Spinal cord (tissue), 9 donors: ENCODE measurements at regions not wholly inside any gene's neighbourhood (a gene's known extent, or its start where the extent isn't known, plus 50 kb on each side); places are given as distances from the start of the nearest gene placed in this dataset.
A peak's percentile ranks its signal among the peaks of the same experiment; 100 is the strongest.
"Not testable (repeated sequence)": the region's sequence is repeated elsewhere in the genome, so short reads cannot be mapped to it uniquely, and the experiment has no call there.

Experiments used
- DNase-seq, 6 donors: peaks; one replicate each; pipeline versions ENCODE4 v3.0.0 to v3.0.0-alpha.2; 2013 to 2015; ENCODE audit warnings: low spot score in 6 of 6, low read depth in 4 of 6
- H3K27ac ChIP-seq: one replicate; pipeline ENCODE4 v1.5.1; 2013; ENCODE audit warnings: low read depth, low read length, control low read depth
- H3K27me3 ChIP-seq: one replicate; pipeline ENCODE4 v1.6.1; 2013; ENCODE audit warnings: low read length; ENCODE audit not compliant: control insufficient read depth, insufficient read depth
- H3K36me3 ChIP-seq: one replicate; pipeline ENCODE4 v1.6.1; 2013; ENCODE audit warnings: low read length; ENCODE audit not compliant: control insufficient read depth, insufficient read depth
- H3K4me1 ChIP-seq: one replicate; pipeline ENCODE4 v1.6.1; 2013; ENCODE audit warnings: low read length; ENCODE audit not compliant: control insufficient read depth, insufficient read depth
- H3K4me3 ChIP-seq: one replicate; pipeline ENCODE4 v1.5.1; 2013; ENCODE audit warnings: low read depth, low read length, control low read depth
- H3K9me3 ChIP-seq: one replicate; pipeline ENCODE4 v1.6.1; 2013; ENCODE audit warnings: low read length; ENCODE audit not compliant: control insufficient read depth, insufficient read depth
- WGBS: methylation state at CpG from one replicate; pipeline ENCODE4 v1.1.5; 2013; ENCODE audit warnings: missing lambda C conversion rate; ENCODE audit not compliant: insufficient coverage; 5-methylcytosine and 5-hydroxymethylcytosine counted together
- donor health status: healthy.

DNA sequence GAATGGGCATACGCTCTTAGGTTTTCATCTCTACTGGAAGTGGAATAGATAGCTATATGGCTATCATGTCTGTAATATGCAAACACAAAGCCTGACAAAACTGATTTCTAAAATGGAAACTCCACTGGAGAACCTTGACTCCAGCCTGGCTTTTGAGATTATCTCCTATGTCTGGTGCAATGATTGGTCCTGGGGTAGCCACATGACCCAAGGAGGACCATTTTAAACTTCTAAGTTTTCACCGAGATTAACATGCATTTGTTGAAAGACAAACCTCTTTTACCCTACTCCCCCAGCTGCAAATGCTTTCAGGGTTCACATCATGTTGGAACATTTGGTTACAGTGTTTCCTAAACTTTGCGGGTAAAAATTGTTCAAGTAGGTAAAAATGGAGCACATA is 124.6 kb downstream of the CCDC74A start:
- not testable (repeated sequence) for DNase-seq, H3K36me3 ChIP-seq, H3K27ac ChIP-seq, H3K4me1 ChIP-seq, H3K27me3 ChIP-seq, H3K4me3 ChIP-seq, H3K9me3 ChIP-seq
- no CpG with 5 or more reads among the region's 3 CpGs for WGBS

DNA sequence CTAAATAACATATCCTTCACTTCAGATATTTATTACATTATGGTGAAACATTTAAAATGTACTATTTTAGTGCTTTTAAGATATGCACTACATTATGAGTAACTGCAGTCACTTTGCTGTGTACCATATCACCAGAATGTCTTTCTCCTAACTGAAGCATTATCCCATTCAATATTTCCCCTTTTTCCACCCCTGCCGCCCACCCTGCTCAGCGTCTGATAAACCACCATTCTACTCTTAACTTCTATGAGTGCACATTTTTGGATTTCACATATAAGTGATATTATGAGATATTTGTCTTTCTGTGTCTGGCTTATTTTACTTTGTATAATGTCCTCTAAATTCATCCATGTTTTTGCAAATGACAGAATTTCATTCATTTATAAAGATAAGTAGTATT is 126.4 kb downstream of the CCDC74A start:
- not testable (repeated sequence) for H3K4me1 ChIP-seq, H3K4me3 ChIP-seq, H3K27me3 ChIP-seq, H3K36me3 ChIP-seq, H3K9me3 ChIP-seq, H3K27ac ChIP-seq, DNase-seq
- WGBS = no CpG with 5 or more reads among the region's 2 CpGs

DNA sequence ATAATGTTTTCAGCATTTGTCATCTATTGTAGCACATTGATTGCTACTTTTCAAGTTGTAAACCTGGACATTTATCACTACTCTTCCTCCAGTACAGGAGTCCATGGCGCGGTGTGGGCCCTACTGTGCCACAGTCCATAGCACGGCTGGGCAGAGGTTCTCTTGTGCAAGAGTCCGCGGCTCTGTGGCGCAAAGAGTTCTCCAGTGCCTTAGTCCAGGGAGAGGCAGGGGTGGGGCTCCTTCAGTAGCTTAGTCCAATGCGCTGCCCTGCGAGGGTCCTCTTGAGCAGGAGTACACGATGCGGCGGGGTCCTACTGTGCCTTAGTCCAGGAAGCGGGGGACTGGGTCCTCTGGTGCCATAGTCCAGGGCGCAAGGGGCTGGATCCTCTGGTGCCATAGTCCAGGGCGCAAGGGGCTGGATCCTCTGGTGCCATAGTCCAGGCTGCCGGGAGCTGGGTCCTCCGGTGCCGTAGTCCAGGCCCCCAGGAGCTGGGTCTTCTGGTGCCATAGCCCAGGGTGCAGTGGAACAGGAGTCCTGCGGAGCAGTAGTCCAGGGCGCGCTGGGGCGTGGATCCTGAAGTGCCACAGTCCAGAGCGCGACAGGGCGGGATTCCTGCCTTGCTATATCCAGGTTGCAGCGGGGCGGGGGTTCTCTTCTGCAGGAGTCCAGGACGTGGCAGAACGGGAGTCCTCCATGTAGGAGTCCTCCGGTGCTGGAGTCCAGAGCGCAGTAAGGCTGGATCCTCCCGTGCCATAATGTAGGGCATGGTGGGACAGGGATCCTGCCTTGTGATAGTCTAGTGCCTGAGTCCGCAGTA is 129.3 kb downstream of the CCDC74A start:
- Histone ChIP-seq H3K36me3 (no peaks in the 10 kb centered on the region), H3K4me1 (no peaks in the 10 kb centered on the region), H3K4me3 (no peak overlapping the region), H3K27ac (no peak overlapping the region), H3K9me3 (no peaks in the 10 kb centered on the region), H3K27me3 (no peaks in the 10 kb centered on the region)
- 95% methylated on average over 32 of the region's 32 CpGs for WGBS
- no peak for DNase-seq

DNA sequence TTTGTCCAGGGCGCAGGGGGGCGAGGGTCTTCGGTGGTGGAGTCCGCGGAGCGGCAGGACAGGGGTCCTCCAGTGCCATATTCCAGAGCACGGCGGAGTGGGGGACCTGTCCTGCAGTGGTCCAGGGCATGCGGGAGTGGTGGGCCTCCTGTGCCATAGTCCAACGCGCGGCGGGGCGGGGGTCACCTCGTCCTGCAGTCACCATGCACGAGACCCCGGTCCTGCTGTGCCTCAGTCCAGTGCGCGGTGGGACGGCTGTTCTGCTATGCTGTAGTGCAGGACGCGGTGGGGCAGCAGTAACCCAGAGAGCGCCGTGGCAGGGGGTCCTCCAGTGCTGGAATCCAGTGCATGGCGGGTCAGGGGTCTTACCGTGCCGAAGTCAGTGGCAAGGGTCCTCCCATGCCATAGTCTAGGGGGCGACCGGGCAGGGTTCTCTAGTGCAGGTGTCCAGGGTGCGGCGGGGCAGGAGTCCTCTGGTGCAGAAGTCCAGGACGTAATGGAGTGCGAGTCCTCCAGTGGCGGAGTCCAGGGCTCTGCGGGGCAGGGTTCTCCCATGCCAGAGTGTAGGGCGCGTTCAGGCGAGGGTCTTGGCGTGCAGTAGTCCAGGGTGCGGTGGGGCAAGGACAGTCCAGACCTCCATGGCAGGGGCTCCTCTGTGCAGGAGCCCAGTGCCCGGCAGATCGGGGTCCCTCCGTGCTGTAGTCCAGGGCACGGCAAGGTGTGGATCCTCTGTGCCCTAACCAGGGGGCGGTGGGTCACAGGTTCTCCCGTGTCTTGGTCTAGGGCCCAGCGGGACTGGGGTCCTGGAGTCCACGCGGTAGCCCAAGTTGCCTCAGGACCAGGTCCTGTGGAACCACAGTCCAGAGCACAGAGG is 130.4 kb downstream of the CCDC74A start:
- no peaks in the 10 kb centered on the region for H3K36me3 ChIP-seq
- no peak for DNase-seq
- no peak overlapping the region for H3K4me3 ChIP-seq
- WGBS = 96% methylated on average over 49 of the region's 49 CpGs
- H3K9me3 ChIP-seq = no peaks in the 10 kb centered on the region
- H3K27me3 ChIP-seq = no peaks in the 10 kb centered on the region
- no peaks in the 10 kb centered on the region for H3K4me1 ChIP-seq
- no peak overlapping the region for H3K27ac ChIP-seq

DNA sequence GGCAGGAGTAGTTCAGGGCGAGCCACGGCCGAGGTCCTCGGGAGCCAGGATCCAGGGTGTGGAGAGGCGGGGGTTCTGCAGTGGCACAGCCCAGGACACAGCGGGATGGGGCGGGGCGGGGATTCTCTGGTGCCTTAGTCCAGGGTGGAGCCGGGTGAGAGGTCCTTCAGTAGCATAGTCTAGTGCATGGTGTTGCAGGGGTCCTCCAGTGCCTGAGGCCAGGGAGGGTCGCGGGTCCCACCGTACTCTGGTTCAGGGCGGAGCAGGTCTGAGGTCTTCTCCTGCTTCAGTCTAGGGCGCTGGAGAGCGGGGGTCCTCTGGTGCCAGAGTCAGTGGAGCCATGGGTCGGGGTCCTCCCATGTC is 131.1 kb downstream of the CCDC74A start:
- DNase-seq = no peak
- no peaks in the 10 kb centered on the region for H3K36me3 ChIP-seq
- H3K4me1 ChIP-seq = no peaks in the 10 kb centered on the region
- H3K27ac ChIP-seq = no peak overlapping the region
- H3K27me3 ChIP-seq = no peaks in the 10 kb centered on the region
- no peak overlapping the region for H3K4me3 ChIP-seq
- no peaks in the 10 kb centered on the region for H3K9me3 ChIP-seq
- 97% methylated on average over 16 of the region's 16 CpGs for WGBS

- no peak for DNase-seq
- Histone ChIP-seq H3K9me3 (no peaks in the 10 kb centered on the region), H3K4me1 (no peaks in the 10 kb centered on the region), H3K27ac (no peak overlapping the region), H3K27me3 (no peaks in the 10 kb centered on the region), H3K4me3 (no peak overlapping the region), H3K36me3 (no peaks in the 10 kb centered on the region)
- 93% methylated on average over 5 of the region's 8 CpGs for WGBS
These were observed 131.5 kb downstream of the CCDC74A start for GRCh38 chr2:131659168-131659572.

DNA sequence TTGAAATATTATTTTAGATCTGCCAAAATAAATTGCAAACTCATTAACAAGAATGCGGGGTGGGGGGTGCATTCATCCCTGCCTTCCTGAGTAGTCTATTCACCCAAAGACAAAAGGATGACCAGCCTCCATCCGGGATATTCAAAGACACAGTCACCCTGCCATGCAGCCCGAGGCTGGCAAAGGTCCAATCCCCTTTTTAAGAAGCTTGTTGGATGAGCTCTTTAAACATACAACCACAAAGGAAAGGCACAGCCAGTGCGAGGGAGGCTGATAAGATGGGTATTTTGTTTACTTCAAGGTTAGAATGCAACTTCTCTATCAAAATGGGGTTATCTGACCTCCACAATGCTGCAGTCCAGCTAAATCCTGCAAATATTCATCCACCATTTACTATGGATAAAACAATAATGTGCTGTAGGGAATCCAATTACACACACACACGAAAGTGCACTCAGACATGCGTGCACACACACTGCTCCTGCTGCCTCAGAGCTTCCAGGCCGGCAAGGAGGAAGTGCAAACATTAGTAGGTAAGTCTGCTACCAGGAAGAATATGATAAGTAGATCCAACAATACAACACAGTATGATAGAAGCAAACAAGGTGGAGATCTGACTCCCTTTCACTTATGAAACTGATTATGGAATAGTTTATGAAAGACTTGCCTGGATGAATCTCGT is 133.6 kb downstream of the CCDC74A start:
- not testable (repeated sequence) for H3K27me3 ChIP-seq, H3K27ac ChIP-seq, H3K4me1 ChIP-seq, H3K4me3 ChIP-seq, H3K9me3 ChIP-seq, H3K36me3 ChIP-seq
- peak in 1 of 6 donors; percentile 60 for DNase-seq
- WGBS = no CpG with 5 or more reads among the region's 8 CpGs

- 94% methylated on average over 4 of the region's 5 CpGs for WGBS
These were observed 134.3 kb downstream of the CCDC74A start for GRCh38 chr2:131661884-131662535.

GRCh38 chr2:131663501-131663900 is 135.8 kb downstream of the CCDC74A start:
- not testable (repeated sequence) for H3K9me3 ChIP-seq, DNase-seq, H3K36me3 ChIP-seq, H3K27ac ChIP-seq, H3K4me1 ChIP-seq, H3K4me3 ChIP-seq, H3K27me3 ChIP-seq
- 87% methylated on average over 4 of the region's 5 CpGs for WGBS

More at GRCh38 chr2:131661884-131662535, 134.3 kb downstream of the CCDC74A start:
- H3K9me3 ChIP-seq, H3K4me1 ChIP-seq, H3K27ac ChIP-seq, H3K36me3 ChIP-seq, H3K27me3 ChIP-seq, H3K4me3 ChIP-seq, DNase-seq: not testable (repeated sequence)
